NCI-H2227 treated with DMSO at 0.1 percent for 48 hours (cell line): ENCODE measurements at regions not wholly inside any gene's neighbourhood (a gene's known extent, or its start where the extent isn't known, plus 50 kb on each side); places are given as distances from the start of the nearest gene placed in this dataset.
A peak's percentile ranks its signal among the peaks of the same experiment; 100 is the strongest.

Experiments used
- DNase-seq: peaks from one replicate; lab custom pipeline; 2025; lab: John Stamatoyannopoulos, UW

- DNase-seq = no peak
These were observed 290.3 kb downstream of the NSG2 start for GRCh38 chr5:174335682-174336364.

GRCh38 chr5:174336479-174336878 is 291.0 kb downstream of the NSG2 start:
- no peak for DNase-seq

DNA sequence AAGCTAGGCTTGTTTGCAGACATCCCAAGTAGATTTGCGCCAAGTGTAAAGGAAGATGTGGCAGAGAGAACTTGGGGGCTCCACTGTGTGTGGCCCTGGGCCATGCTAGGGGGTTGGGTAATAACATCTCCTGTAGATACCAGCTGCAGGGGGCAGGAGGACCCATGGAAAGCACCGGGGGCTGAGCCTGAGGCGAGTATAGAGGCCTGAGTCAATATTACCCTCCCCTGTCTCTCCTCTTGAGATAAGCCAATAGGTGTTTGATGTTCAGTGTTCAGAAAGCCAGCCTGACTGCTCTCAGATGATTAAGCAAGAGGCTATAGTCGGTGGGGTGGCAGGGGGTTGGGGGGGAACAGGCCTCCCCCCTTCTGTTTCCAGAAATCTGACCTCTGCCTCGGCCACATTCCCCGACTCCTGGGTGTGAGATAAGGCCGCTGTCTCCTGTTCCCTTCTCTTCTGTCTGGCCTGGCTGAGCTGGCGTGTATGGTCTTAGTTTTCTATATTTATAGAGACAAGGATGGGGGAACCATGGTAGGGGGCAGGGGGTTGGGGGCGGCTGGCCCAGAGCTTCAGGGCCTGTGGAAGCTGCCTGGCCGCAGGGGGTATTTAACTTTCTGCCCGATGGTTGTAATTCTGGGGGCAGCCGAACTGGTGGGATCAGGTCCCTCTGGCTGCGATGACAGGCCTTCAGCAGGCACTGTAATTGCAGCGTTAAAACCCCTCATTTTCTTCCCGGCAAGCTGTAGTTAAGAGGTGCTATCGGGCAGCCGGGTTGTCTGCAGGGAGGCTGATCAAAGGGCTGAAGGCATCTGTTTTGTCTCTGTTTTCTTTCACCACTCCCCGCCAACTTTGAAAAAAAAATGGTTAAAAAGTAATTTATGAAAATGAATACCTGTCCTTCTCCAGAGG is 292.0 kb downstream of the NSG2 start:
- DNase-seq = peak; percentile 93

GRCh38 chr5:174338185-174339010 is 292.9 kb downstream of the NSG2 start:
- peak; percentile 91 for DNase-seq

- DNase-seq = no peak
These were observed 293.6 kb downstream of the NSG2 start for GRCh38 chr5:174339130-174339529.

DNA sequence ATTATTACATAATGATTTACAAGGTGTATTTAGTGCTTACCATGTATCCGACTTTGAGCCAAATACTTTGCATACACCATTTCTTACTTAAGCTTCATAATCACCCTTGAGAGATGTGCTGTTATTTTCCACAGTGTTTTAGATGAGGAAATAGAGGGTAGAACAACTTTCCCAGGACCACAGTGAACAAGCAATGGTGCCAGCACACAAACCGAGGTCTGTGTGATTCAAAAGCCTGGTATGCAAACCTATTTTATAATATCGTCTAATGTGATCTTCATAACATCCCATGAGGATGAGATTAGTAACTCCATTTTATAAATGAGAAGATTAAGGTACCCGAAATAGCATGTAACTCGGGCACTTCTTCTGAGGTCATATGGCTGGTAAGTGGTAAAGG is 294.7 kb downstream of the NSG2 start:
- no peak for DNase-seq

GRCh38 chr5:174342696-174343095 is 297.2 kb downstream of the NSG2 start:
- no peak for DNase-seq

GRCh38 chr5:174343826-174344225 is 298.3 kb downstream of the NSG2 start:
- no peak for DNase-seq

DNA sequence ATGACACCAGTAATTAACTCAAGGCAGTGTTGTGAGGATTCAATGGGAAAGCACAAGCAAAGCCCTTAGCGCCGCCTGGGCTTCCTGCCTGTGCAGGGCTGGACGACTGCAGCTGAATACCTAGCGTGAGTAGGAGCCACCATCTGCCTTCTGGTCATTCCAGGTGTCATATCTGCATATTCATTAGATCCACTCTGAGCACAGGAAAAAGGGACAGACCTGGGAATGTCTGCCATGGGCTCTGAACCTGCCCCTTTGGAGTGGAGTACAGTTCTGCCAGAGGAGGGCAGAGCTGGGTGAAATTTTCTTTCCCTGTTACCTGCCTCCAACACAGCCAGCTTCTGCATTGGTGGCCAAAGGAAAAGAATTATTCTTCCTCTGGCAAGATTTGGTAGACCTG is 298.8 kb downstream of the NSG2 start:
- no peak for DNase-seq

DNA sequence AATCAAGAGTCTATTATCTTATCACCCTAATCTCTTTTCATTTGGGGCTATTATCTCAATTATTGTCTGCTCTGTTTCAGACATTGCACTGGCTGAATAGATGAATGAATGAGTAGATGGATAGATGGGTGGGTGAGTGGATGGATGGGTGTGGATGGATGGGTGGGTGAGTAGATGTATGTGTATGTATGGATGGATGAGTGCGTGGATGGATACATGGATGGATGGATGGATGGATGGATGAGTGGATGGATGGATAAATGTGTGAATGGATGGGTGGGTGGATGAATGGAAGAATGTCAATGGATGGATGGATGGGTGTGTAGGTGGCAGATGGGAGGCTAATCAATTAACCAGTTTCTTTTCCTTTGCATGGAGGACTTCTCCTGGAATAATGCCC is 301.7 kb downstream of the NSG2 start:
- DNase-seq = no peak

DNA sequence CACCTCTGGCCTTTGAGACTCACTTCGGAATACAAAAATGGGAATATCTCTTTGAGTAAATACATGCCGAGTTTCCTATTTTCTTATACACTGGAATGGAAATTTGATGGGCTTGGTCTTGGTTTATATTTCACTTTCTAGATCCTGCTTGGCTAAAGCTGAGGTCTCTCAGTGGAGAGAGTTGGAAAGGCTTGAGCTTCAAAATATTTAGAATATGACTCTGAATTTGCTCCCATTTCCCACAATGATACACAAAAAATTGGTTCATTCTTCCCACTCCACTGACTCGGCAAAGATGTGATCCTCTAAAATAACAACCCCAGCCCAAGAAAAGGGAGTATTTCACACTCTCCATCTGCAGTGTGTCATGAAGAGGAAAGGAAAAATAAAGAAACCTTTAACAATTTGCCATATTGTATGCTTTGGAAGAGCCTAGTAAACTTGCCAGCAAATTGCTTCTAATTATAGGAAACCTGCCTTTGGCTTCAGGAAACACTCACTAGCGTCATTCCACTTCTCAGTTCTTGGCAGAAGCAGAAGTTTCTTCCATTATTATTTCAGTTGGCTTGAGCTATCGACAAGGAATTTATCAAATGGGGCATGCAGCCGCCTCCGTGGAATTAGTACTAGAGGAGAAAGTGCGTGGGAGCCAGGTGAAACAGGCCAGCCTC is 302.9 kb downstream of the NSG2 start:
- DNase-seq = no peak

- no peak for DNase-seq
These were observed 307.2 kb downstream of the NSG2 start for GRCh38 chr5:174352681-174353080.

DNA sequence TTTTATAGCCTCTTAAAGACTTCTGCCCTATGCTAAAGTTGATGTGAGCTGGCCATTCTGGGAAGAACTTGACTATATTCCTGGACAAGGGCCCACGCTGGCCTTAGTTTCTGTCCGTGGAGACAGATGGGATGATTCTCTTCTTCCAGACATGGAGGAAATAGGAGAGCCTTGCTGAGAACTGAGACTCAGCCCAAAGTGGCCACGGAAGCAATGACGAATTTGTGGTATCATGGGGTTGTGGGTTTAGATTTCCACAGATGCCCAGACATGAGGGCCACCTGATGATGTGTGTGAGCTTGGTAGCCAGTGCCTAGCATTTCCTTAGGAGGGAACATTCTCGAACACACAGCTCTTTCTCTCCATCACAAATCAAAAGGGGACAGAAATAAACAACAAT is 309.1 kb downstream of the NSG2 start:
- no peak for DNase-seq

DNA sequence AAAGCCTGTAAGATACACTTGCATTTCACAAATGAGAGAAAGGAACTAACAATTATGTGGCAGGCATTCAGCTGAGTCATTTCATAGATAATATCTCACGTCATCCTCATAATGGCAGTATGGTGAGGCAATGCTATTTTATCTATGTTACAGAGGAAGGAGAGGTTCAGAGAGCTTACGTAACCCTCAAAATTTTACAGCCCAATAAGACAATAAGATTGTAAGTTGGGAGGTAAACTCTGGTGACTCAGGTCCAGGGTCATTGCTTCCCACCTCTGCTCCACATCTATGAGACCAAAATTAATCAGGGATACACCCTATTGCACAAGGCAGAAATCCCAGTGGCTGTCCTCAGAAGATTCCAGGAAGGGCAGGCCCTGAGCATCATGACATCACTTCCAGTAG is 309.7 kb downstream of the NSG2 start:
- DNase-seq = no peak

DNA sequence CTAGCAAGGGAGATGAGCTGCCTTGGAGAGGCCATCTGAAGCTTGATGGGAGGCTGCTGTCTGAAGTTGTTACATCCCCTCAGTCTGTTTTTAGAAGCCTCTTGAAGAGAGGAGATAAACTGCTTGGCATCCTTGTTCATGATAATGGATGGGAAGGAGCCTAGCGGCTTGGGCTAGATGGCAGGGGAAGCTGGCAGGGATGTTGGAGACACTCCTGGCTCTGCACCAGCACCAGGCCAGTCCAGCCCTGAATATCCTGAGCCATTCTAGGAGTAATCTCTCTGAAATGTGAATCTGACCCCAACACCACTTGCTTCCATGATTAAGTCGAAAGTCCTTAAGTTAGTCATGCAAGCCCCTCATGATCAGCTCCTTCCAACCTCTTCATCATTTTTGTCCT is 310.5 kb downstream of the NSG2 start:
- DNase-seq = no peak

- DNase-seq = no peak
These were observed 311.0 kb downstream of the NSG2 start for GRCh38 chr5:174356536-174356935.

DNA sequence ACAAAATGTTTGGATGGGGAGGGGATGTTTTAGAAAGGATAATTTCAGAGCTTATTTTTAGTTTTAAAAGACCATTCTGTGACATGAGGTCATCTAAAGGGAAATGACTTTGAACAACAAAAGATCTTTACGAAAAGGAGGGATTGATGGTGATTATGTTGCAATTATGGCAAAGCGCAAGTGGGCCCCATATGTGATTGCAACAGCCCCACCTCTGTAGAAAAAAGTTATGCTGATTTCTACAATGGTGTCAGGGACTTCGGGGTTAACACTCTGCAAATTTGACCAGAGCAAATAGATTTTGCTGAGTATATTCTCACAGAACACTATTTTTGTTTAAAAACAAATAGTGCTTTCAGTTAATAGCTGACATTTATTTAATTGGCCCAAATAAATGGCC is 312.8 kb downstream of the NSG2 start:
- DNase-seq = no peak

GRCh38 chr5:174359071-174359470 is 313.6 kb downstream of the NSG2 start:
- DNase-seq = no peak

GRCh38 chr5:174362514-174362913 is 317.0 kb downstream of the NSG2 start:
- no peak for DNase-seq

GRCh38 chr5:174363934-174364333 is 318.4 kb downstream of the NSG2 start:
- DNase-seq = no peak

DNA sequence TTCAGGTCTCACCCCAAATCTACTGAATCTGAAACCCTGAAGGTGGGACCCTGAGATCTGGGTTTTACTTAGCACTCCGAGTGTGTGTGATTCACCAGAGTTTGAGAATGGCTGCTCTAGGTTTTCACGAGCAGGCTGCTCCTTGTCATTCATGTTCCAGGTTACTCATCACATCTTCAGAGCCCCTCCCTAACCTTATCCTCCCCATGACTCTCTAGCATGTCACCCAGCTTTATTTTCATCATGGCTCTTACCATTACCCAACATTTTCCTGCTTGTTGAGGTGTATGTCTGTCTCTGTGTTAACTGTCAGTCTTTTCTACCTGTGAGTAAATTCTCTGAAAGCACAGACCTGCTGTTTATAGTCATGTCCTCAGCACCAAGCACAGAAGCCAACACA is 319.2 kb downstream of the NSG2 start:
- DNase-seq = no peak

GRCh38 chr5:174371600-174372094 is 326.1 kb downstream of the NSG2 start:
- DNase-seq = no peak
